ENCODE measurements at regions not wholly inside any gene's neighbourhood (a gene's known extent, or its start where the extent isn't known, plus 50 kb on each side); places are given as distances from the start of the nearest gene placed in this dataset.
"Not testable (repeated sequence)": the region's sequence is repeated elsewhere in the genome, so short reads cannot be mapped to it uniquely, and the experiment has no call there.

DNA sequence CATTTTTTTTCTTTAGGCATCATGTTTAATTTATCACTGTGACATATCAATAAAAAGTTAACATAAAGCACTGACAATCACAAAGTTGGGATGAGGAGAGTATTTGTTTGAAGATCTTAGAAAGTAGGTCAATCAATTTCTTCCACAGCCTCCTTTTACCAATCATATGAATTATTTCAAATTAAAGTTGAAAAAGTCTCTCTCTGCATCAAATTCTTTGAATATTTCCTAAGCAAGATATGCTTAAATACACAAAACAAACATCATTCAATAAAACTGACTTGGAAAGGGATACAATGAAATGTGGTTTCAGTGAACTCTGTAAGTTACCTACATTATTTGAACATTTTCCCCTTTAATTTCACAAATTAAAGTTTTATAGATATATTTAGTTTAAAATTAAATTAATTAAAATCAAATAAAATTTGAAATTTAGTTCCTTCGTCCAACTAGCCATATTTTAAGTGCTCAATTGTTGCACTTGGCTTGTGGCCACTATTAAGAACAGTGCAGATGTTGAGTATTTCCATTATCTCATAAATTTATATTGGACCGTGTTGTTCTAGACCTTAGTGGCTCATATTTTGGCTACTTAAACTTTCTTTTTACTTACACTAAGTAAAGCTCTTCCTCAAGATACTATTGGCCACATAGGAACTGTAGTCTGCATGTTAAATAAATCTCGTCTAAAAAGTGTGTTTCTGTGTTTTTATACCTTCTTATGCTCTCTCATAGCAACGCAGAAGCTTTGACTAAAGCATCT lies 949.7 kb upstream of the NUDT12 start:
- DNase-seq = no peak

DNA sequence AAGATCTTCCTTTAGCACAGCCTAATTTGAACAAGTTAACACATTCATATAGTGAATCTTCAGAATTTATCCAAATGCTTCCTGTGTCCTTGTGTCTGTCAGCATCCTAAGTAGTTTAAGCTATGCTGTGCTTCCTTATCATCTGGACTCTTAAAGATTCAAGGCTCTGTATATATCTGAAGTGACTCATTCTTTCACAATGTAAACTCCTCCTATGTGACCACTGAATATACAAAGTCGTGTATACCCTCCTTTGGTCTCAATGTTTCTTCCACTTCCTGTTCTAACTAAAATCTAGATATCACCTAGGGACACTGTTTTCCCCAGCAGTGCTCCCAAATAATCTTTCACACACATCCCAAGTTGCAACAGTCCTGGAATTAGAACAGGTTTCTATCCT lies 935.7 kb upstream of the NUDT12 start:
- no peak for DNase-seq

DNA sequence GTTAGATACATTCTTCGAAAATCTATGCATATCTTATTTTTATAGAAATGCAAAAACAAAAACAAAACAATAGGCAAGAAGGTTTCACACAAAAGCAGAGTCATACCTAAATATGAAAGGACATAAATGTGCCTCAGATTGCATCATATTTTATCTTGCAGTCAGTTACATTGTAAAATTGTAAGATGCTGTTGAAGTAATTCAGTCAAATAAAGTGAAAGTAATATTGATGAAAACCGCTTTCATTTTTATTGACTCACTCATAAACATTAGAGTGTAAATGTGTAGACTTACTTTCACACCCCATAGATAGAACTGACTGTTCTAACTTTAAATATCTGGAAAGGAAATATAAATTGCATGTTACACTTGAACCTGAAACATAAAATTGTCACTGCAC lies 931.5 kb upstream of the NUDT12 start:
- no peak for DNase-seq

DNA sequence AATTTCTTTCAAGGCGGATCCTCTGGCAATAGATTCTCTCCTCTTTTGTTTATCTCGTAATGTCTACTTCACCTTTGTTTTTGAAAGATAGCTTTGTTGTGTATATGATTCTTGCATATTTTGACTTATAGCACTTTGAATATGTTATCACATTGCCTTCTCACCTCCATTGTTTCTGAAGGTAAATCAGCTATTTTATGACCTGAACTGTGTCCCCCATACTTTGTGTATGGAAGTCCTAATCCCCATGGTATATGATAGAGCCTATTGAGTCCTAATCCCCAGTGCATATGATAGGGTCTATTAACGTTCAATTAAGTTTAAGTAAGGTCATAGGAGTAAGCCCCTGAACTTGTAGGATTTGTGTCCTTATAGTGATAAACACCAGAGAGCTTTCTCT lies 910.2 kb upstream of the NUDT12 start:
- no peak for DNase-seq

DNA sequence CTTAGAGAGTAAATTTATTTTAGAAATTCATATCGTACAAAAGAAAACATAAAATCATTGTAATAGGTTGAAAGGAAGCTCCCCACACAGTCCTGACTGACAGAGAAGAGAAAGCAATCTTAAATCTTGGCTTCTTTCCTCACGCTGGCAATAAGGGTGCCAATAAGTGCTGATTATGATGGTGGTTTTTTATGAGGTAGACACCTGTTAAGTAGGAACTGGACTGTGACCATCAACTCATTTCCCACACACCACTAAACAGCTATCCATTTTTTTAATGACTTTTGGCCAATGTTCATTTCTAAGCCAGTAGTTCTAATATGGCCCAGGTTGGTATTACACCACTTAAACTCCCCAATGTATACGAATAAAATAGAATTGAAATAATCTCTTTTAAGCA lies 893.5 kb upstream of the NUDT12 start:
- DNase-seq = no peak

DNA sequence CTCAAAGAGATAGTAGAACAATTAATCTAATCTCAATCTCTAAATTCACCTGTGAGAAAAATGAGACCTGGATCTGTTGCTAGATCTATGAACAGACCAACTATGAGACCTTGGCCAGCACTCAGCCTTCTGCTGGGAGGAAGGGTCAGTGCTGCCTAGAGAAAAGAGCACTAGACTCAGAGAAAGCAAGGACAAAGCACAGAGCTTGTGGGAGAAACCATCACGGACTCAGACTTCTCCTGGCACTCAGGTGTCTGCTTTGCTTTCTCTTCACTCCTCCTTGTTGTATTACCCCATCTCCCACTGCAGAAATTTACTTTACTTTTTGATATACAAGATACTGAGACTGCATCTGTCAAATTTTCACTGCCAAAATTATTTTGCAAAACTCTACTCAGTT lies 890.0 kb upstream of the NUDT12 start:
- no peak for DNase-seq

DNA sequence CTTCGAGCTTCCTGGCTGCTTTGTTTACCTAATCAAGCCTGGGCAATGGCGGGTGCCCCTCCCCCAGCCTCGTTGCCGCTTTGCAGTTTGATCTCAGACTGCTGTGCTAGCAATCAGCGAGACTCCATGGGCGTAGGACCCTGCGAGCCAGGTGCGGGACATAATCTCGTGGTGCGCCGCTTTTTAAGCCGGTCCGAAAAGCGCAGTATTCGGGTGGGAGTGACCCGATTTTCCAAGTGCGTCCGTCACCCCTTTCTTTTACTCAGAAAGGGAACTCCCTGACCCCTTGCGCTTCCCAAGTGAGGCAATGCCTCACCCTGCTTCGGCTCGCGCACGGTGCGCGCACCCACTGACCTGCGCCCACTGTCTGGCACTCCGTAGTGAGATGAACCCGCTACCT lies 889.3 kb upstream of the NUDT12 start:
- DNase-seq = not testable (repeated sequence)

DNA sequence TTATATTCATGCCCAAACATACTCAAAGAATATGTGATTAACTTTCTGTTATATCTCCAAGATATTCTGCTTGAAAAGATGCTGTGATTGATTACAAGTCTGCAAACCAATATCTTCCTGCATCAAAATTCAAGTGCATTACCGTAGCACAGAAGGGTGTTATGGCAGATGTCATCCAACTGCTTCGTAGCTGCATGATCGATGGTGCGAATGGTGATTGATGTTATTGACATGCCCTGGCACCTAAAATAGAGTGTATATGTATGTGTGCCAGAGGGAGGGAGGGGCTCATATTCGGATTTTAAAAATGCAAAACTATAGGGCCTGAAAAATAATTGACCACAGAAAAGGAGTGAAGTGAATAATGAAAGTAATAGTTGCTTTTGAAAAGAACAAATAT lies 882.1 kb upstream of the NUDT12 start:
- DNase-seq = no peak

DNA sequence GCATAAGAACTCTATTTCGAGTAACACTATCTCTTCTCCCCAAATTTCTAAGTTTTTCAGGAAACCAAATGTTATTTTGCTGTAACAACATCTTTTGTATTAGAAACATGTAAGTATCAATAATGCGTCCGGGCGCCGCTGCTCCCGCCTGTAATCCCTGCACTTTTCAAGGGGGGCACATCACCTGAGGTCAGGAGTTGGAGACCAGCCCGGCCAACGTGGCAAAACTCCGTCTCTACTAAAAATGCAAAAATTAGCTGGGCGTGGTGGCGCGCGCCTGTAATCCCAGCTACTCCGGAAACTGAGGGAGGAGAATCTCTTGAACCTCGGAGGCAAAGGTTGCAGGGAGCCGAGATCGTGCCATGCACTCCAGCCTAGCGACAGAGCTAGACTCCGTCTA lies 881.1 kb upstream of the NUDT12 start:
- DNase-seq = no peak

DNA sequence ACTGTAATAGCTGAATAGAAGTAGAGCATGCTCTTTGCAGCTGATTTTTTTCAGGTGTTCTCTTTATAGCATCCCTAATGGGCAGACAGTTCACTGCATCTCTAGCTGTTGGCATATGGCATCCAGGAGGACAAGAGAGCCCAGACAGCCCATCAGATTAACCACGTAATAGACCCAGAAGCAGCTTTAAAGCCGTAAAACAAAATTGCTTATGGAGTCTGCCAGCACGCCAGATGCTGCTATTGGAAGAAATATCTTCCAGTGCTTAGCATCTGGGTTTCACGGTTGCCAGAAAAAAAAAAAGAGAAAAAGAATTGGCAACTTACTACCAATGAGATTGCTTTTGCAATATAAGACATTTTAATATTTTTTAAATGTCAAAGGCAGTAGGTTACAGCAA lies 869.4 kb upstream of the NUDT12 start:
- no peak for DNase-seq

DNA sequence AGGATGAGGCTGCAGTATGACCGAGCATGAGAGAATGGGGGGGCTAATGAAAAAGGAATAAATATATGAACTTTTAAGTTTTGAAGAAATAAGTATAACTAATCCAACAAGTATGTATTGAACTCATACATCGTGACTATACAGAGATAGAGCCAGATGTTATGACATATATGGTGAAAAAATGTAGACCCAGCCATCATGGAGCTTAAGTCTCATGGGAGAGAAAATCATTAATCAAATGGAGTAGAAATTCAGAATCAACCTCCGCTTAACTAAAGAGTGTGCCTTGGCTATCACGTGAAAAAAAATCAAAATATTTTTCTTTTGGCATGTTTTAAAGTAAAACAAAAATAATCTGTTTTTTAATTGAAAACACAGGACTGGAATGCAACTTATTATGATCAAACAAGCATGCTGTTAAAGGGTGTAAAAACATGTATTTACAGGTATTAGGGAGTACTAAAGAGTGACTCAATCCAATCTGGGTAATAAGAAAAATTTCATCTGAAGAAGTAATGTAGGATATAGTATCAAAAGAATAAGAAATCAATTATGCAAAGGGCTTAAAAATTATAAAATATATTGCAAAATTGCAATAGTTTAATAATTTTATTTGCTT lies 868.5 kb upstream of the NUDT12 start:
- no peak for DNase-seq

DNA sequence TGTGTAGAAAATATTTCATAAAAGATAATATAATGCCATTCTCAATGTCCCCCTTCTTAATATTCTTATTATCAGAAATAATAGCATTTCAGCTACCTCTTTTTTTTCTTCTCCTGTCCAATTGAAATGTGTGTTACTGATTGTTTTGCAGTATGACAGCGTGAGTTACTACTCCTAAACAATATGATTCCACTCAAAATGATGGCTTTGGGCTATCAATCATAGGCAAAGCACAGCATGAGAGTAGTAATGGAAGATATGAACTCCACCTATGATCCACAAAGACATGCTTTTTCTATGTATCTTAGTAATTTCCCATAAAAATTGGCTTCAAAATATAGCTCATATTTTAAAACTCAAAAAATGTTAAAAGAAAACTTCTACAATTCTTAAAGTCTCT lies 867.3 kb upstream of the NUDT12 start:
- no peak for DNase-seq

DNA sequence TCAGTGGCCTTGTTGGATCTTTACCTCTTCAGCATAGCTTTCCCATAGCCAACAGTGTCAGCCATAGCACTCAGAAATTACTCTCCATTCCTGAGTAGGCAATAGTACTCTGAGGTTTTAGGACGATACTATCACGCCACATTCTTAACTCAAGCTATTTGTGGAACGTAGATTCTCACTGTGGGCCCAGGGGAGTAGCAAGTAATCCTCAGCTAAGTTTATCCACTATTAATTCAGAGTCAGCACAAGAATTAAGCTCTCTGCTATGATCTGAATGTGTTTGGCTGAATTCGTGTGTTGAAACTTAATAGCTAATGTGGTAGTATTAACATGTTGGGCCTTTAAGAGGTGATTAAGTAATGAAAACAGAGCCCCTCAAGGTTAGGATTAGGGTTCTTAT lies 858.8 kb upstream of the NUDT12 start:
- DNase-seq = no peak

DNA sequence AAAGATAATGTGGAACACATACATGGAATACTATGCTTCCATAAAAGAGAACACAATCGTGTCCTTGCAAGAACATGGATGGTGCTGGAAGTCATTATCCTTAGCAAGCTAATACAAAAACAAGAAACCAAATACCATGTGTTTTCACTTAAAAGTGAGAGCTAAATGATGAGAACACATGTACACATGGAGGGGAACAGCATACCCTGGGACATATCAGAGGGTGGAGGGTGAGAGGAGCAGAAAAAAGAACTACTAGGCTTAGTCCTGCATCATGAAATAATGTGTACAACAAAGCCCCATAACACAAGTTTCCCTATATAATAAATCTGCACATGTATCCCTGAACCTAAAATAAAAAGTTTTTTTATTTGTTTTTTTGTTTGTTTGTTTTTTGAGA lies 855.5 kb upstream of the NUDT12 start:
- DNase-seq = no peak

DNA sequence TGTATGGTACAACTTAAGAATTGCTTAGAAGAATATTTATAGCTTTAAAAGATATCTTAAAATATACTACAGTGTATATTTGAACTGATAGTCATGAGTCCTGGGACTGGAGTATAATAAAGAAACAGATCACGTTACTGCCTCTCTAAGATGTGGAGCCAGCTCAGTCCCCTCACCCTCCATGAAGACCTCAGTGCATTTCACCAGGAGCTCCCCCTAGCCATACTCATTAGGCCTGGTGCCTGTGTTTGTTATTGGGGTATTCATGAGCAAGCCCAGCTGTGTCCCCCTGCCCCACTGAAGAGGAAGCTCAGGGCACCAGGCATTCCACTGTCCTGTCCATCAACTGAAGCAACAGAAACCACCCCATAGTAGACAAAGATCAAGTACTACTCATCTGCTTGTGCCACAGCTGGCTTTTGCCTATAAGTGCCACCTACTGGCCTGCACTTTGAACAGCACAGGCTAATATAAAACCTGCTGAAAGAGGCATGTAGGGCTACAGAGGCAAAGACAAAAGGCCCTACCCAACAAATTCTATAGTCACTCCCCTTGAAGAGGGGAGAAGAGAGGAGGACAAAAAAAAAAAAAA lies 850.2 kb upstream of the NUDT12 start:
- DNase-seq = no peak

DNA sequence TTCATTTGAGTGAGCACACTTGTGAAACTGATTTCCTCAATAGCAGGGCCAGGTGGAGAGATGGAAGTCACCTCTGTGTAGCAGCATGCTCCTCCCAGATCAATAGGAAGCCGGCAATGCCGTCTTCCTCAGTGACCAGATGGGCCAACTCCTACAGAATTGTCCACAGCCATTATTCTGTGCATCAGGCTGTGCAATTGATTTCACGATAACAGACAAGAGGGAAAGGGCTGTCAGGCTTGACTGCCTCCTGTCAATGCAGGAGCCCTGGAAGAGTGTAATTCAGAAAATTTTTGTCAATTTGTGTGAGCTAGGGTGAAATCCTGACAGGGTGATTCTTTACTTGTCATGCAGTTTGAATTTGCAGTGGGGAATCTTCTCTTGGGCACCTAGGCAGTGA lies 838.4 kb upstream of the NUDT12 start:
- no peak for DNase-seq

DNA sequence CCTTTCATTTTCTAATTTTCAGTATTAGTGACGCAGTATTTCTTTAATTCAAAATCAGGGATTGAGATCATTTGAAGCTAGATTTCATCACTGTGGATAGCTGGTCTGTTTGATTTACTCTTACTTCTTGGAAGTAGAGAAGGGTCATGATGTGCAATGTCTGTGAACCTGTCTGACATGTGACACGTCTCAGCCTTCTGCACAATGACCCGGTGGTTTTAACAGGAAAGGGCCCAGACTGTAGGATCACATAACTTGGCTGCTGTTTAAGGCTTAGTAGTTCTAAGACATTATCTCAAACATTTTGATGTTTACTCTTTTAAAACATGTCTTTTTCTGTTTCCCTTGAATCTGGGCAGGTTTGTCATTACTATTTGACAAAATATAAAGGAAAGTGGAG lies 823.3 kb upstream of the NUDT12 start:
- no peak for DNase-seq

DNA sequence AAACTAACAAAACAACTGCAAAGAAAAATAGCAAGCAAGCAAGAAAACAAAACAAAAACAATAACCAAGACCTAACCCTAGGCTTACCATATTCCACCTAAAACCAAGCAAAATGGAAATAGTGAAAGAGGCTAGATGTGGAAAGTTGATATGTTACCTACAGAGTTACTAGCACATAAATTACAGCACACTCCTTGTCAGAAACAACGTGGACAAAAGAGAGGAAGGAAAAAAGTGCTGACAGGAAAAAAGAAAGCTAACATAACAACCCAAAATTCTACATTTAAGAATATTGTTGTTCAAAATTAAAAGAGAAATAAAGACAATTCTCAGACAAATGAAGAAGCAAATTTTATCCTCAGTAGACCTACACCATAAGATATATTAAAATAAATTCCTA lies 812.8 kb upstream of the NUDT12 start:
- no peak for DNase-seq

DNA sequence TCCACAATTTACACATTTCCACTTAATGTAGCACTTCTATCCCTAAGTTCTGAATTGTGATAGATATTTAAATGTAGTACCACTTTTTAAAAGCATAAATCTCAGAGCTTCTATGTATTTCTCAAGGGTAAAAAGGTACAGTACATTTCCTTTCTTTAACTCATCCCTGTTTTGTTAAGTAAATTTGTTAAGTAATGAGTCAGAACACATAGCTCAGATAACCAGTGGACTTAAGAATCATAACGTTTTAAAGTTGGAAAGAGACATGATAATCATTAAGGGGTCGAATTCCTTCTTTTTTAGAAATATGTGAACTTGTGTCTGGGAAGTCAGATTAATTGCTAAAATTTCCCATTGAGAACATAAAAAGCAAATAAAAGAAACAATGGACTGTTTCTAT lies 810.2 kb upstream of the NUDT12 start:
- no peak for DNase-seq

DNA sequence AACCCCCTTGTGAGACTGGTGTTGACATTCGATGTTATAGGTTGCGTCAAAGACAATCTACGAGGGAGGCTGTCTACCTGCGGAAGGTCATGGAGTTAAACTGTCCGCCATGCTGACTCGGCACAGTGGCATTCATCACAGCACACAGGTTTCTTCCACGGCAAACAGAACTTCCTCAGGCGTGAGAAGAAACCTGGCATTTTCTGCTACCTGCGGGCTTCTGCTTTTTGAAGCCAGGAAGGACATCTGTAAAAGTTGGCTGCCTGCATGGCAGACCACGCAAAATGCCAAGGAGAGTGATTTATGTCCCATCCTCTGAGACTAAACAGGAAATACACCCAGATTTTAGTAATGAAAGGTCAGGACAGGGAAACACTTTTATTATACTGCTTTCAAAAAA lies 809.8 kb upstream of the NUDT12 start:
- no peak for DNase-seq

DNA sequence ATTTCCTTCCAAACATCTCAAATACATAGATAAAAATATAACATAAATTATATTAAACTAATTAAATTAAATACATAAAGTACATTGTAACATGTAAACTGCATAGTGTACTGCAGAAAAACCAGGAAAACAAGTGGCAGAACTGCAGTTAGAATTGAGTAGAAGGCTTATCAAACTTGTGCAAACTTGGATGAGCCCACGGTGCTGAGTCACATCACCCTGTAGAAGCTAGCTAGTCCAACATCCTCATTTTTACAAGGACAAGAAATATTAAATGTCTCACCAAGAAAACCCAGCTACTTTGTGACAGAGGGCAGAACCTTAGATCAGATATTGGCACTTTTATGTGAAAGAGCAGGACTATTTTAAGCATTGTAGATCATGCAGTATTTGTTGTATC lies 807.9 kb upstream of the NUDT12 start:
- DNase-seq = no peak

DNA sequence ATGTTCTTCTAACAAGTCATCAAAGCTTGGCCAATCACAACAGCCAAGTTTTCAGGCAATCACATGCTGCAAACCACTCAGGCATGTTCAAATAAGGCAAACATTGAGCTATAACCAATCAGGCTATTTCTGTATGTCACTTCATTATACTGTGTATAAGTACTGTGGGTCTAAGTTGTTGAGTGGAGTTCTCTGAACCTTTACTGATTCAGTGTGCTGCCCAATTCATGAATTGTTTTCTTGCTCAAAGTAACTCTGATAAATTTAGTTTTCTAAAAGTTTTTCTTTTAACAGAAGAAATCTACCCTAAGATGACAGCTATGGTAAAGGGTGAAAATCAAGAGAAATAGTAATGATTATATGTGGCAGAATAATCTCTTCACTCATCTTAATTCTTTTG lies 805.4 kb upstream of the NUDT12 start:
- no peak for DNase-seq

DNA sequence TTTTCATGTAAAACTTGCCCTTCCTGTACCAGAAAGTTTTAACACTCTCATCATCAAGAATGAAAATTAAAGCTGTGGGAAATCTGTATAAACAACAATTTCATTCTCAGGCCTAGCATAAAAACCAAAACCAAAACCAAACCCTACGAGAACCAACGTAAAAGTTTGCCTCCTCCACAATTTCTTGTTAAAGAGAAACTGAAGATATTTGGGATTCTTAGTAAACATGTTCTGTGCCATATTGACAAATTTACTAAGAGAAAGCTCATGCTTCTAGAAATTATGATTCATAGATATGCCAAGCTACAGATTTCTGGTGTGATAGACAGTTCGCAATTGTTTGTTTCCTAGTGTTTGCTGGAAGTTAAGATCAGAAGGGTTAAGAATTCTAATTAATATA lies 801.0 kb upstream of the NUDT12 start:
- no peak for DNase-seq

DNA sequence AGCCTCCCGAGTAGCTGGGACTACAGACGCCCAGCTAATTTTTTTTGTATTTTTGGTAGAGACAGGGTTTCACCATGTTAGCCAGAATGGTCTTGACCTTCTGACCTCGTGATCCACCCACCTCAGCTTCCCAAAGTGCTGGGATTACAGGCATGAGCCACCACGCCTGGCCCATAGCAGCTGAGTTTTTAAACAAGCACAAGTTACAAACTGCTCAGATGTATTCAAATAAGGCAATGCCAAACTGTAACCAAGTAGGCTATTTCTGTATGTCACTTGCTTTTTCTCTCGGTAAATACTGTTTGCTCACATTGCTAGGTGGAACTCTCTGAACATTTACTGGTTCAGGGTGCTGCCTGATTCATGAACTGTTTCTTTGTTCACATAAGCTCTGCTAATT lies 799.3 kb upstream of the NUDT12 start:
- DNase-seq = no peak

DNA sequence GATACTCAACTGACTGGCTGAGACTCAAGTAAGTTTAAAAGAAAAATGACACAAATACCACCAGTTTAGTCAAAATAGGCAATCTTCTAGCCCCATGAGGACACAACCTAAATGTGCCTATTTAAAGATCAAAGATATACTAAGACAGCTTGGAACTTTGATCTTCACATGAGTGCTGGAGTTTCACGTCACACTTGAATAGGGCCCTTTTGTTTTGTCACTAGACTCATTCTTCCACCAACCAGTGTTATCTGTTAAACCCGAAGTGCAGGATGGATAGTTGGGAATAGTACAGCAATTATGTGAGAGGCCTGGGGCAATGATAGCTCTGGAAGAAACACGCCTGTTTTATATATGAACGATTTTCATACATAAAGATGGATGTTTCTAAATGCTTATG lies 792.8 kb upstream of the NUDT12 start:
- DNase-seq = no peak
